SH-SY5Y (cell line): ENCODE measurements at regions not wholly inside any gene's neighbourhood (a gene's known extent, or its start where the extent isn't known, plus 50 kb on each side); places are given as distances from the start of the nearest gene placed in this dataset.

ENCODE experiments used
- GATA2 ChIP-seq: IDR thresholded peaks from 2 replicates; pipeline ENCODE4 v1.6.1; 2011; ENCODE audit warnings: mild to moderate bottlenecking, low read depth, low read length
- GATA3 ChIP-seq: IDR thresholded peaks from 2 replicates; pipeline ENCODE4 v1.6.1; 2011; ENCODE audit warnings: low read depth, mild to moderate bottlenecking, low read length, moderate library complexity

DNA sequence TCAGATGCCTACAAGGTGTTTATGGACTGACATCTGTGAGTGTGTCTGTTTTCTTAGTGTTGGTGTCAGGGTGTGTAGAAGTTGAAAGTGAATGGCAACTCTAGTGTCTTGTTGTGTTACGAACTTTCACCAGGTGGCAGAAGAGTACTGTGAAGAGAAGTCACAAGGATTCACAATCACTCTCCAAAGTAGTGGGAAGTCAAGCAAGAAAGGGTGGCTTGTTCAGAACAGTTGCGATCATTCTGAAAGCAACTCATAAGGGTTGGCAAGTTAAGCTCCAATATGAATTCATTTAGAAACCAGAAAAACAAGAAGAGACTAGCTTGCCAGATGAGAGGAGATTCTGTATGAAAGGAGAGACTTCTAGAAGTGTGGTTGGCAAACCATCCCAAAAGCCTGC is 86.1 kb downstream of the FASLG start:
- TF ChIP-seq GATA2 (no peak), GATA3 (no peak)

DNA sequence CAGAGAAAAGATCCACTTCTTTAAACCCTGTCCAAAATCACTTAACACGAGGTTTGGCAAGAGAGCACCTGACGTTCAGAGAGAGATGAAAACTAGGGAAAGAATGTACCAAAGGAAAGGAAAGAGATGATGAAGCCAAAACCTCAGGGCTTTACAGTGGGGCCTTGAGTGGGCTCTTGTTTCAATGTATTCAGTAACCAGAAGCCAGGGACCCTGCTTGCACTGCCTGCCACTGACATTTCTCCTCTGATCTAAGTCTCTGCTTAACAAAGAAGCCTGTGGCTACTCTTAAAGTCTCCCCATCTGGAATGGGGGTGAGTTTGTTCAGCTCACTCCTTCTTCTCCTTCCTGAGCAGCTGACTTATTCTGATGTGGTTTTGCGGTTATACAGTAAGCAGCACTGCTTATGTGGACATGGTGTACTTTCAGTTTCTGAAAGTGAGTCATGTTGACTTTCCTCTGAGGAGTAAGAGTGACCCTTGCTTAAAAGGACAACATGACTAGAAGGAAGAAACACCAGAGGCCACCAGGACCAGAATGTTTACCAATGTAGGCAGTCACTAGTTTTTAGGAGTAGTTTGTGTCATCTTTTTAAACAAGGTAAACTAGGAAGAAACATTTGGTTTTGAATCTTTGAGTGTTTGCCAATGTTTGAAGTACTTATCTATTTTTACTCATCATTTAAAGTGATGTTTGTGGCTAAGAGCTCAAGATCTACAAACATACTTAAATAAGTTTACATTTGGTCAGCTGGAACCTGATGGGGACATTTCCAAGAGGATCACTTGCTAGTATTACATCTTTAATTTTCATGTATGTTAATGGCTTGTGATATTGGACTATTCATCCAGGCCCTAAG is 87.4 kb downstream of the FASLG start:
- TF ChIP-seq GATA3 = no peak
- TF ChIP-seq GATA2 = no peak

DNA sequence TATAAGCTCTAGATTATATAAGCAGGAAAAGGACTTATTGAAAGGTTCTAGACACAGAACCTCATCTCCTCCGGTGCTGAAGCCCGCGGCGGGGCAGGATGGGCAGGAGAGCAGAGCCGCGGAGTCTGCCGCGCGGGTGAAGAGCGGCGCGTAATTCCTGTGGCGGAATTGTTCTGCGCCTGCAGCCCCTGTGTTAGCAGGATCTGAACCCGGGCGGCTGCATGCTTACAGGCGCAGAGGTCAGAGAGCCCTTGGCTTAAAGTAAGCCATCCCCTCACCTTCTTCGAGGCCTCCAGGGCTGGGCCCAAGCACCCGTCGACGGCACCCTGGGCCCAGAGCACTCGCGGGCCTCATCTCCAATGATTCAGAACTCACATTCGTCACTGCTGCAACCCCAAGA is 89.3 kb downstream of the FASLG start:
- TF ChIP-seq GATA3 (no peak), GATA2 (no peak)

DNA sequence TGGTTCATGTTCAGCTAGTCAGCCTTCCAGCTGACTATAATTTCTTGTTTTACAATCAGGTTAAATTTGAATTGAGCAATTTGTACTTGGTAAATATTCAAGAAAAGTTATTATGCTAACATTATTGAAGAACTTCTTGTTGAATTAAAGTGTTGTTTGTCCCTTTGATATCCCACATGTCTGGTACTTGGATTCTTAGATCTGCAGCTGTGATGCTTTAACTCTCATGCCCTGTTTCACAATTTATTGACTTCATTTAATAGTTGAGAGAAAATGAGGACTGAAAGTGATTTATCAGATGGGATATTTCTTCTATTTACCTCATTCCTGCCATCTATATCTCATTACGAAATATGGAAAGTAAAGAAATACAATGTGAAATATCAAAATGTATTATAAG is 92.8 kb downstream of the FASLG start:
- TF ChIP-seq GATA3 (no peak), GATA2 (no peak)

DNA sequence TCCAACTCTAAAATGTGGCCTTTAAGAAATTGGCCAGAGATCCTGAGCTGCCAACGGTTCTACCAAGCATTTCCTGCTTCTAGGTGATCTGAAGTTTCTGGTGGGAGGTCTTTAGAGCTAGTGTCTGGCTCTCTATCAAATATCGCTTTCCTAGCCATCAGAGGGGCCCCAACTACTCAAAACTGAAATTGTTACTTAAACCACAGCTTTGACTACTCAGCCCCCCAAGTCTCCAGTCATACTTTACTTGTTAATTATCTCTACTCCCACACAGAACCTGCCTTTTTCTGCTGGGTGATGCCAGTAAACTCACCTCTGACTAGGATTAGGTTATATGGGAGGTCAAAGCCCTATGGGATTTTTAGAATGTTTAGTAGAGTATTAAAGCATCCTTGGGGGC is 95.1 kb downstream of the FASLG start:
- TF ChIP-seq GATA2 (no peak), GATA3 (no peak)

DNA sequence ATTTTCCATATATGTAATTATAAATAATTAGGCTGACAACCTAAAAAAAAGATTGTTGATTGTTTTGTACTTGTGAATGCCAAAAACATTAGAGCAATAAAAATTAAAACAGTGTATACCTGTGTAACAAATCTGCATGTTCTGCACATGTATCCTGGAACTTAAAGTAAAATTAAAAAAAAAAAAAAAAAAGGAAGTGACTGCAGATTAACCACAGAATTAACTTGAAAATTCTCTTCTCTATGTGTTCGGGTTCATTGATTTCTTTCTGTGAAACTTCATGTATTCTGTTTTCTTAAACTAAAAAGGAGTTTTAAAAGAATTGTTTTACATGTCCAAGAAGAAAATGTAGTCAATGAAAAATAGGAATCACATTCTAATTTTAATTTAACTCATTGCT is 95.7 kb downstream of the FASLG start:
- TF ChIP-seq GATA3 = no peak
- TF ChIP-seq GATA2 = no peak

DNA sequence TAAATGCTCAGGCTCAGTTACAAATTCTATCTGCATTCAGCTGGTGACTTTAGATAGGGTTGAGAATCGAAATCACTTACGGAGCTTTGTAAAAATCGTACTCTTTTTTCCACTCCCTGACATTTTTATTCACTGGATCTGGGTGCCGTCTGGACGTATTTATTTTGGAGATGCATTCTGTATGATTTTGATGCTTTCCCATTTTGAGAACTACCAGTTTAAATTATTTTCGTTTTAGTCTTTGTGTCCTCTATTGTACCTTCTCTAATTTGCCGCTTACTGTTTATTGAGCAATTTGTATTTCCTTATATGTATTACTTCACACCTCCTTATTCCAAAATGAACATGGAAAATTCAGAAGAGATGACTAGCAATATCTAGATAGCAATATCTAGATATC is 96.2 kb downstream of the FASLG start:
- TF ChIP-seq GATA3 = no peak
- no peak for TF ChIP-seq GATA2

DNA sequence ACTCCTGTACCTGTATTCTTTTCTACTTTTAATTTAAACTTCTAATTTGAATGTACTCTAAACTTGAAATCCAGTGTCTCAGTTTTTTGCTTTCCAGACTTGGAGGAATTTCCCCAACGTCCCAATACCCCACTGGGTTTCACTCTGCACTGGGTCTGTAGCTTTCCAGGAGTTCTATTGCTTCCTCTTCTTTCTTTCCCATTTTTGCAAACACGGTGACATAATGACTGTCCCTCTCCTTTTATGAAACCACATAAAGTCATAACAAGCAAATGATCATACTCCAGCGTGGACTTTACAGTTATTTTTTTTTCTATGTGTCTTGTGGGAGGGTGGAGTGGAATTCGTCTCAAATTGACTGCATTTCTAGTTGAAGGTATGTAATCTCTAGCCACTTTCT is 97.1 kb downstream of the FASLG start:
- no peak for TF ChIP-seq GATA3
- TF ChIP-seq GATA2 = no peak

DNA sequence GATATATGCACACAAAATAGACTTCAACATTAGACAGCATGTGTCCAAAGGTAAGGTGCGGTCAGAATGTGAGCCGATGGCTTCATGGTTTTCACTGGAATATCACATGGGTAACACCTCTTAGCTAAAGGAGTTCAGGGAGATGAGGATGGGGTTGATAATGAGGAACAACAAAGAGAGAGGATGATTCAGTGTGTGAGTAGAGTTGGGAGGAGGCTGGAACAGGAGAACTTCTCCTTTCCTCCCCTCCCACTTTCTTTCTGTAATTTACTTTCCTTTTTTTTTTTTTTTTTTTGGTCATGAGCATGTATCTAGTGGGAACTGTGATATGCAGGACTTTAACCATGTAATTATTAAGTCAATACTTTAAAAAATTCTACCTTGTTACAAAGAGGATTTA is 99.4 kb downstream of the FASLG start:
- no peak for TF ChIP-seq GATA2

DNA sequence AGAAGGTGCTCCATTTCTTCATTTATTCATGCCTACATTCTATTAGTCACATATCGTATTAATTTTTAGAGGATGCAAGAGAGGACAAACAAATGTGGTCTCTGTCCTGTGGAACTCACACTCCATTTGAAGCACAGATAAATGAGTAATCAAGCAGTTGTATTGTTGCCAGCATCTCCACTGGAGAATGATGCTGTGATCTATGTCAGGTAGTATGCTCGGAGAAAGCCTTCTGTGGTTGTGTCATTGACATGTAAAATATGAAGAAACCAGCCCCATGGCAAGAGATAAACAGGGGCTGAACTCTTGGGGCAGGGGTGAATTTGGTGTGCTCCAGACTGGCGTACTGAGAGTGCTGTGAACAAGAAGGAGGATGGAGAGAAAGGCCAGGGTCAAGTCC is 101.2 kb downstream of the FASLG start:
- TF ChIP-seq GATA2 = no peak
- TF ChIP-seq GATA3 = no peak

DNA sequence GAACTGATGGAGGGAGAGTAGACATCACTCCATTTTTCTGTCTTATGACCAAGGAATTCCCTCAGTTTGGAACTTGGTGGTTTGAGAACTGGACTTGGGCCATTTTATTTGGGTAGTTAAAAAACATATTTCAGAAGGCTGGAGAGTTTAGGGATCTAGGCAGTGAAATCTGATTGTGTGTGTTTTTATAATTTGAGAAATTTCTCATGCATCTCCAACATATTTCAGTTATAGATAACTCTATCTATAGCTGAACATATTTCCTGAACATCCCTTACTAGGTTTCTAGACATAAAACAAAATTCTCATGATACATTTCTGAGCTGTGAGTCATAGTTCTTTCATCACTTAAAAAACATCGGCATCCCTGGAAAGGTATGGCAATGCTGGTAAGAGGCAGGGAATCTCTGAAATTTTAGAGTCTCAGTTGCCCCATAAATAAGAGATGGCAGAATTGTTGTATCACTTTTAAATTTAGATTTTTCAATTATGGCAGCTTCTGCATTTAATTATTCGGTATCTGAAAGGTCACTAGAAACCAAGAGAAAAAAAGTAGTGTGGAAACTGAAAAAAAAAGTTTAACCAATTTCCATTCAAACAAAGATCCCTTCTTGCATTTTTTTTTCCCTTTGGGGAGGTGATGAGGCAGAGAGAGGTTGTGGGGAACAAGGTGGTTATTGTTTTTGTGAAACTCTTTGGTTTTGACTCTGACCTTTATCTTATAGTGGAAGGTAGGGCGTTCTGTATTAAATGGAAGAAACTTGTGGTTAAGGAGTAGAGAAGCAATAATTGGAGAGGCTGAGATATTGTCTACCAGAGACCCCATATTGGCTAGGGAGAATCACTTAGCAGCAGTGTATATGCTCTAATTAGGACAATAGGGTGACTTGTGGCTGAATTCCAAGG is 102.9 kb downstream of the FASLG start:
- TF ChIP-seq GATA2 (no peak), GATA3 (no peak)

DNA sequence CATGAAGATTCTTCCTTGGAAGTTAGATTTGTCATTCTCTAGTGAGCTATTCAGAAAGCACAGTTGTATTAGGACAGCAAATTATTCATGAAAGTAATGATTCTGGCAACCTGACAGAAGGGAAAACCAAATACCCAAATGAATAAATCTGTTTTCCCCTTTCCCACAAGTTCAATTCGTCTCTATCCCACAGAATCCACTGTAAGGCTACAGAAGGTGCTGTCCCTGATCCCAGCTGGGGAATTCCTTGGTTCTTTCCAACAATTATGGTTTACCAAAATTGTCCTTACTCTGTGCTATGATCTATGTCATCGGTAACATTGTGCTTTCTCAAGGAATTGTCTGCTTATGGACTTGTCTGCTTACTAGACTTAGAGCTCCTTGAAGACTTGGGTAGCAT is 104.2 kb downstream of the FASLG start:
- TF ChIP-seq GATA3 (no peak), GATA2 (no peak)

DNA sequence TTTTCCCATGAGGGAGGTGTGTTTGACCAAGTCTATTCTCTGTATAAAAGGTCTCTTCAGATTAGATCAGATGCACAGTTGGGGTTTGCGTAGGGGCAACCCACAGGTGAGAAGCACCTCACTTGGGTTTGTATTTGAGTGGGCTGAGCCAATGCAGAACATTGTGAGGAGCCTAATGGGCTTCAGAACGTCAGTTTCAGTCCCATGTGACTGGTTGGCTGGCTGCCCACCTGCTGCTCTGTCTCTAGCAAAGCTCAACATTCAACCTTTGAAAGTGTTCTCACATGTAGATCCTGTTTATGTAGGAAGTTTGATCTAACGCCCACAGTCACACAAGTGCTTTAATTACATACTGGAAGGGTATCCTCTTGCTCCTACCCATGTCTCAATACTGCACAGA is 105.5 kb downstream of the FASLG start:
- no peak for TF ChIP-seq GATA3
- TF ChIP-seq GATA2 = no peak

DNA sequence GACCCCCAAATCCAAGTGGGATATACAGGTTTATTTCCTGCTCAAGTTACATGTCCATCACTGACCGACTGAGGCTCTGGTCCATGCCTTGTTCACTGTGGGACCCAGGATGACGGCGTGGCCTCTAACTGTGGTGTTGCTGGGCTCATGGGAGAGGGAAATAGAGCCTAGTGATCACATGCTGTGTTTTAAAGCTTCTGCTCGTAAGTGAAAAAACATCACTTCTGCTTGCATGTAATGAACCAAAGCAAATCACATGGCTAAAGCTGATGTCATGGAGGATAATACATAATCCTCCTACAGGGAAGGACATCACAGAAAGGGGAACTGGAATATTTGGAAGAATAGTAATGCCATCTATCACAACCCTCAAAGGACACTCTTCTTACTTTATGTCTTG is 107.6 kb downstream of the FASLG start:
- TF ChIP-seq GATA2 (no peak), GATA3 (no peak)

DNA sequence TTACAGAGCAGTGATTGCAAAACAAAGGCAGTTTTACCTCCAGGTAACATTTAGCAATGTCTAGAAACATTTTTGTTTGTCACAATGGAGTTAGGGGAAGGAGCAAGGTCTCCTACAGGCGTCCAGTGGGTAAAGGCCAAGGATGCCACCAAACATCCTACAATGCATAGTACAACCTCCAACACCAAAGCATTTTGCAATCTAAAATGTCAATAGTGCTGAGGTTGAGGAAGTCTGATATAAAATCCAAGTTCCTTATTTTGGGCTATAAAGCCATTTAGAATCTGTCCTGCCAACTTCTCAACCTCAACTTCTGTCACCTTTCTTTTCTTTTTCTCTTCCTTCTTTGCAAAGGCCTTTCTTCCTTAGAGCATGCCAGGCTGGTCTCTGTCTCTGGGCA is 111.2 kb downstream of the FASLG start:
- TF ChIP-seq GATA3 = no peak
- TF ChIP-seq GATA2 = no peak
